Breast epithelium (tissue), 4 donors: ENCODE measurements at regions not wholly inside any gene's neighbourhood (a gene's known extent, or its start where the extent isn't known, plus 50 kb on each side); places are given as distances from the start of the nearest gene placed in this dataset.
A peak's percentile ranks its signal among the peaks of the same experiment; 100 is the strongest.

Experiments used
- DNase-seq, 2 donors: peaks; one replicate each; pipeline ENCODE4 v3.0.0-alpha.2; 2019; ENCODE audit warnings: low spot score in 2 of 2
- H3K27ac ChIP-seq, 2 donors: fragments of 200-600 bp; sonication (generic) in 1 of 2; one replicate each; pipeline ENCODE4 v1.5.1; 2016 to 2019; ENCODE audit warnings: mild to moderate bottlenecking in 1 of 2
- H3K27me3 ChIP-seq, 2 donors: fragments of 200-600 bp; sonication (generic) in 1 of 2; one replicate each; pipeline versions ENCODE4 v1.5.1 to v1.6.0; 2017 to 2019; ENCODE audit warnings: control low read depth in 1 of 2, mild to moderate bottlenecking in 1 of 2
- H3K36me3 ChIP-seq: fragments of 200-600 bp; one replicate; pipeline ENCODE4 v1.5.1; 2019
- H3K4me1 ChIP-seq, 2 donors: fragments of 200-600 bp; sonication (generic); one replicate each; pipeline ENCODE4 v1.5.1; 2016 to 2019; ENCODE audit warnings: control low read depth in 1 of 2
- H3K4me3 ChIP-seq, 3 donors: fragments of 200-600 bp; sonication (generic); 1 replicate in 2 of 3; 2 replicates in 1 of 3; pipeline ENCODE4 v1.5.1; 2016 to 2019; ENCODE audit warnings: mild to moderate bottlenecking in 3 of 3, moderate library complexity in 2 of 3
- H3K9me3 ChIP-seq, 2 donors: fragments of 200-600 bp; sonication (generic) in 1 of 2; one replicate each; pipeline ENCODE4 v1.5.1; 2016 to 2019; ENCODE audit warnings: control low read depth in 1 of 2
- CTCF ChIP-seq, 3 donors: fragments of 450-650 bp; IDR thresholded peaks; one replicate each; pipeline ENCODE4 v1.5.1; 2016 to 2017; ENCODE audit warnings: antibody characterized with exemption in 3 of 3, mild to moderate bottlenecking in 3 of 3, moderate library complexity in 3 of 3
- POLR2A ChIP-seq: fragments of 450-650 bp; IDR thresholded peaks from one replicate; pipeline ENCODE4 v1.6.1; 2016; ENCODE audit warnings: antibody characterized with exemption, mild to moderate bottlenecking, moderate library complexity
- POLR2AphosphoS5 ChIP-seq, 3 donors: sonication (generic); formaldehyde crosslinking; IDR thresholded peaks; one replicate each; pipeline ENCODE4 v1.6.1; 2017; ENCODE audit warnings: antibody characterized with exemption in 3 of 3
- intact Hi-C: fragments of 100-400 bp; cut with DNase I; formaldehyde crosslinking; loops from one replicate; pipeline ENCODE4 v1.15.1; 2023; ENCODE audit warnings: low total_unique reads

- H3K36me3 ChIP-seq = no peaks in the 10 kb centered on the region
- no peaks in the 10 kb centered on the region for H3K27me3 ChIP-seq
- TF ChIP-seq CTCF (IDR thresholded peaks at IDR 0.05) = no peak
- DNase-seq = no peak
- no peak overlapping the region for H3K4me3 ChIP-seq
- no peaks in the 10 kb centered on the region for H3K9me3 ChIP-seq
- no peak overlapping the region for H3K27ac ChIP-seq
- intact Hi-C loops = loop anchor here (10.0 kb wide), 1 partner anchor 1178 kb away; no protein-coding TSS in a partner anchor
- H3K4me1 ChIP-seq = no peaks in the 10 kb centered on the region
Measured at GRCh38 chr10:44853148-44853734, 57.9 kb upstream of the TMEM72 start.

GRCh38 chr10:44853796-44854195 is 57.3 kb upstream of the TMEM72 start:
- no peaks in the 10 kb centered on the region for H3K9me3 ChIP-seq
- no peak overlapping the region for H3K4me3 ChIP-seq
- H3K27ac ChIP-seq = no peak overlapping the region
- no peak for DNase-seq
- TF ChIP-seq CTCF (IDR thresholded peaks at IDR 0.05) = no peak
- no peak for TF ChIP-seq POLR2A
- TF ChIP-seq POLR2AphosphoS5 (IDR thresholded peaks at IDR 0.05) = no peak
- H3K4me1 ChIP-seq = no peaks in the 10 kb centered on the region
- no peaks in the 10 kb centered on the region for H3K27me3 ChIP-seq
- intact Hi-C loops = loop anchor here (10.0 kb wide), 1 partner anchor 1179 kb away; no protein-coding TSS in a partner anchor
- H3K36me3 ChIP-seq = no peaks in the 10 kb centered on the region

GRCh38 chr10:44854693-44855350 is 56.3 kb upstream of the TMEM72 start:
- H3K27me3 ChIP-seq = no peaks in the 10 kb centered on the region
- TF ChIP-seq POLR2AphosphoS5 (IDR thresholded peaks at IDR 0.05) (no peak), POLR2A (no peak), CTCF (IDR thresholded peaks at IDR 0.05) (no peak)
- no peaks in the 10 kb centered on the region for H3K9me3 ChIP-seq
- intact Hi-C loops = loop anchor here (10.0 kb wide), 1 partner anchor 1180 kb away; no protein-coding TSS in a partner anchor
- H3K27ac ChIP-seq = no peak overlapping the region
- DNase-seq = no peak
- H3K4me1 ChIP-seq = no peaks in the 10 kb centered on the region
- no peak overlapping the region for H3K4me3 ChIP-seq
- H3K36me3 ChIP-seq = no peaks in the 10 kb centered on the region

GRCh38 chr10:44856696-44857095 is 54.4 kb upstream of the TMEM72 start:
- H3K4me3 ChIP-seq = no peak overlapping the region
- H3K36me3 ChIP-seq = no peaks in the 10 kb centered on the region
- H3K4me1 ChIP-seq = no peaks in the 10 kb centered on the region
- DNase-seq = no peak
- no peak overlapping the region for H3K27ac ChIP-seq
- H3K9me3 ChIP-seq = no peaks in the 10 kb centered on the region
- H3K27me3 ChIP-seq = no peaks in the 10 kb centered on the region
- TF ChIP-seq POLR2AphosphoS5 (IDR thresholded peaks at IDR 0.05) = no peak
- intact Hi-C loops = loop anchor here (10.0 kb wide), 1 partner anchor 1182 kb away; no protein-coding TSS in a partner anchor

- Histone ChIP-seq H3K9me3 (no peaks in the 10 kb centered on the region), H3K4me1 (no peaks in the 10 kb centered on the region), H3K4me3 (no peak overlapping the region), H3K36me3 (no peaks in the 10 kb centered on the region), H3K27me3 (no peaks in the 10 kb centered on the region), H3K27ac (no peak overlapping the region)
- no peak for TF ChIP-seq POLR2A
- peak in 2 of 3 donors; percentile 21 to 41 for TF ChIP-seq POLR2AphosphoS5 (IDR thresholded peaks at IDR 0.05)
- peak; percentile 86 to 91 (median 88) for TF ChIP-seq CTCF (IDR thresholded peaks at IDR 0.05)
- peak in 1 of 2 donors; percentile 61 for DNase-seq
- intact Hi-C loops = loop anchor here (10.0 kb wide), 1 partner anchor 1183 kb away; no protein-coding TSS in a partner anchor
Measured at GRCh38 chr10:44857363-44858016, 53.6 kb upstream of the TMEM72 start.
